ENCODE measurements at regions not wholly inside any gene's neighbourhood (a gene's known extent, or its start where the extent isn't known, plus 50 kb on each side); places are given as distances from the start of the nearest gene placed in this dataset.

GRCh38 chr10:63843107-63843506, 321.9 kb downstream of the REEP3 start:
- TF ChIP-seq XRCC5 (optimal IDR thresholded peaks at IDR 0.05; ENCODE audit: low read length) (no peak), SP1 (IDR thresholded peaks at IDR 0.05) (no peak), SP1 (CRISPR knock-in tag; IDR thresholded peaks at IDR 0.05) (no peak)

All from HepG2 (cell line).